Activated naive CD4-positive, alpha-beta T cell treated with Interleukin-2 at 50 U/mL for 16 hours (primary cell): ENCODE measurements at regions not wholly inside any gene's neighbourhood (a gene's known extent, or its start where the extent isn't known, plus 50 kb on each side); places are given as distances from the start of the nearest gene placed in this dataset.

Experiments
- DNase-seq: peaks from one replicate; pipeline ENCODE4 v3.0.0-alpha.2; 2020

- DNase-seq: no peak
Measured at GRCh38 chr3:116939091-116939490, 229.5 kb downstream of the TUSC7 start.

GRCh38 chr3:116939550-116939949 lies 230.0 kb downstream of the TUSC7 start:
- DNase-seq: no peak

- no peak for DNase-seq
Measured at GRCh38 chr3:116940719-116941118, 231.1 kb downstream of the TUSC7 start.

- no peak for DNase-seq
Measured at GRCh38 chr3:116946376-116946775, 236.8 kb downstream of the TUSC7 start.

- DNase-seq: no peak
Measured at GRCh38 chr3:116947148-116947547, 237.6 kb downstream of the TUSC7 start.

- no peak for DNase-seq
Measured at GRCh38 chr3:116947809-116948208, 238.2 kb downstream of the TUSC7 start.

GRCh38 chr3:116950301-116951055 lies 240.9 kb downstream of the TUSC7 start:
- DNase-seq: no peak

- DNase-seq: no peak
Measured at GRCh38 chr3:116951610-116952009, 242.0 kb downstream of the TUSC7 start.

- DNase-seq: no peak
Measured at GRCh38 chr3:116958291-116958690, 248.7 kb downstream of the TUSC7 start.

GRCh38 chr3:116961106-116961505 lies 251.5 kb downstream of the TUSC7 start:
- no peak for DNase-seq

GRCh38 chr3:116963802-116964201 lies 254.2 kb downstream of the TUSC7 start:
- DNase-seq: no peak

GRCh38 chr3:116966649-116967048 lies 257.1 kb downstream of the TUSC7 start:
- DNase-seq: no peak

- no peak for DNase-seq
Measured at GRCh38 chr3:116969135-116969534, 259.6 kb downstream of the TUSC7 start.

GRCh38 chr3:116969646-116970045 lies 260.1 kb downstream of the TUSC7 start:
- DNase-seq: no peak

GRCh38 chr3:116971531-116971930 lies 262.0 kb downstream of the TUSC7 start:
- no peak for DNase-seq

- no peak for DNase-seq
Measured at GRCh38 chr3:116974702-116975101, 265.1 kb downstream of the TUSC7 start.

GRCh38 chr3:116977441-116977840 lies 267.9 kb downstream of the TUSC7 start:
- no peak for DNase-seq

GRCh38 chr3:116980099-116980498 lies 270.5 kb downstream of the TUSC7 start:
- no peak for DNase-seq

GRCh38 chr3:116981089-116981488 lies 271.5 kb downstream of the TUSC7 start:
- no peak for DNase-seq

GRCh38 chr3:116984301-116984700 lies 274.7 kb downstream of the TUSC7 start:
- DNase-seq: no peak

- DNase-seq: no peak
Measured at GRCh38 chr3:116994351-116994879, 284.8 kb downstream of the TUSC7 start.

- no peak for DNase-seq
Measured at GRCh38 chr3:117003501-117003900, 293.9 kb downstream of the TUSC7 start.

- no peak for DNase-seq
Measured at GRCh38 chr3:117005274-117005673, 295.7 kb downstream of the TUSC7 start.

GRCh38 chr3:117005911-117006522 lies 296.4 kb downstream of the TUSC7 start:
- no peak for DNase-seq

GRCh38 chr3:117010318-117010717 lies 300.7 kb downstream of the TUSC7 start:
- DNase-seq: no peak
